NCI-H748 (cell line): ENCODE measurements at regions not wholly inside any gene's neighbourhood (a gene's known extent, or its start where the extent isn't known, plus 50 kb on each side); places are given as distances from the start of the nearest gene placed in this dataset.

Experiments
- DNase-seq: peaks from one replicate; lab custom pipeline; 2025; ENCODE audit not compliant: unreplicated experiment; lab: John Stamatoyannopoulos, UW

DNA sequence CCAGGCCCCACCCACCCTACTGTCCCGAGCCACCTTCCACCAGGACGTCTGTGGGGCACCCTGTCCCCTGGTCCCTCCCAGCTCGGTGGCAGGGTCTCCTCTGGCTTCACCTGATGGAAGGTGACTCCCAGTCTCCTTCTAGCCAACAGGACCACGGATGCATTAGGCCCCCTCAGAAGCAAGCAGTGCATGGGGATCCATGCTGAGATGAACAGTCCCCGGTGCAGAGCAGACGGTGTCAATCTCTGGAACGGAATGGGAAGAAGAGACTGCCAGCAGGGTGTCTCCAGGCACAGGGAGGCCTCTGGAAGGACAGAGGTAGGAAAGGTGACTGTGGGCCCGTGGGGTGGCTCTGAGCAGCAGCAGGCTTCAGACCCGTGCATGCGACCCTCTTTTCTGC, 65.2 kb upstream of the FZD7 start:
- DNase-seq, result no peak

DNA sequence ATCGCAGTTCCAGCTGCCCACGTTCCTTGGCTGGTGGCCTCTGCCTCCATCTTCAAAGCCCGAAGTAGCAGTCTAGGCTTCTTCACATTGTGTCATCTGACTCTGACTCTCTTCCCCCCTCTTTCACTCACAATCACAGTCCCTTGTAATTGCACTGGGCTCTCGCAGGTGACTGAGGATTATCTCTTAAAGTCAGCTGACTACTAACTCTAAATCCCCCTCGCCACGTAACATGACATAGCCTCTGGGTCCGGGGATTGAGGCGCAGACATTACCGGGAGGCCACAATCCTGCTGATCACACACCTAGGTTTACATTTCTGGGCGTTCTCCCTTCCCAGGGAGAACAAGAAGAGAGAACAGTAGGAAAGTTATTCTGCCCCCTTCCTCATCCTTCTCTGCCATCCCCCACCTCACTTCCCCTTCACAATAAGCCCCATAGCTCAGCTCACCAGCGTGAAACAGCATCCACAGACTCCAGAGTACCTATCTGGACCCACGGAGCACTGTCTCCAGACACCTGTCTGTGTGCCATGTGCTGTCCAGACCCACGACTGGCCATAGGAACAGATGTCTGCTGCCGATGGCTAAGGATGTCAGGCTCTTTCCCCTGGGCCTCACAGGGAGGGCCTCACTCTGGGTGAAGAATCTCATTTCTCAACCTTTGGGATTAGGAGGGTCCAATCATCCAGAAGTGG, 64.3 kb upstream of the FZD7 start:
- no peak for DNase-seq

DNA sequence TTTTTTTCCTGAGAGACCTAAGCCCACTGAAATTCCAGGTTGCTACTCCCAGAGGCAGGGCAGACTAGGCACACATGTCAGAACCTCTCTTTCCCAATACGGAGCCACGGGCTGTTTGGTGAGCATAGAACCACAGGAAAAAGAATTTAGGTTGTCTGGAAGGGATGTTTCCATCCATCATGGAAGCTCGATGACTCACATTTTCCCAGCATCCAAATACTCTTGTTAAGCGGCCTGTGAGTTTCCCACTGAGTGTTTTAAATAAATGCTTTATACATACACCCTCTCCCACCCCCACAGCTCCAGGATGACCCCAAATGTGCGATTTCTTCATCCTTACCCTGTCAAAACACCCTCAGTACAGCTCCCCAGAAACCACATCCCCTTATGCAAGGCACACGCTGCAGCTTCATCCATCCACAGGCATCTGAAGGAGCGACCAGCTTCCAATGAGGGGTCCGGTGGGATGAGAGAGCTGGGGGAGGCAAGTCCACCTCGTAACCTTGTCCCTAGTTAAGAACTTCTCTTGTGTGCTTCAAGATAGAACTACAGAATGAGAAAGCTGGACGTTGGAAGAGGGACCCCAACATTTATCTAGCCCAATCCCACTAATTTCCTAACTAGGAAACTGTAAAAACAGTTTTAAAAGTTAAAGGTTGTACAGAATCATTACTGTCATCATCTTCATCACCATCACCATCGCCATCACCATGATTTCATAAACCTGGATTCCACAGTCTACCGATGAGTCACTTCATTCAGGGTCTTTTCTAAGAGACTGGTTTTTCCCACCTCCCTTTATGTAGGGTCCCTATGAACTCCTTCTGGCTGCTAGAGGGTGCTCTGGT, 63.5 kb upstream of the FZD7 start:
- no peak for DNase-seq

DNA sequence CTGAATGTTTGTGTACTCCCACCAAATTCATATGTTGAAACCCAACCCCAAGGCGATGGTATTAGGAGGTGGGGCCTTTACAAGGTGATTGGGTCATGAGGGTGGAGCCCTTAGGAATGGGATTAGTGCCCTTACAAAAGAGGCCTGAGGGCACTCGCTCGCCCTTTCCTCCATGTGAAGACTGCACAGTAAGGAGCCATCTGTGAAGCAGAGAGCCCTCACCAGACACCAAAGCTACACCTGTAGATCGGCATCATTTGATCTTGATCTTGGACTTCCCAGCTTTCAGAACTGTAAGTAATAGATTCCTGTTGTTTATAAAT, 62.9 kb upstream of the FZD7 start:
- DNase-seq, result no peak

DNA sequence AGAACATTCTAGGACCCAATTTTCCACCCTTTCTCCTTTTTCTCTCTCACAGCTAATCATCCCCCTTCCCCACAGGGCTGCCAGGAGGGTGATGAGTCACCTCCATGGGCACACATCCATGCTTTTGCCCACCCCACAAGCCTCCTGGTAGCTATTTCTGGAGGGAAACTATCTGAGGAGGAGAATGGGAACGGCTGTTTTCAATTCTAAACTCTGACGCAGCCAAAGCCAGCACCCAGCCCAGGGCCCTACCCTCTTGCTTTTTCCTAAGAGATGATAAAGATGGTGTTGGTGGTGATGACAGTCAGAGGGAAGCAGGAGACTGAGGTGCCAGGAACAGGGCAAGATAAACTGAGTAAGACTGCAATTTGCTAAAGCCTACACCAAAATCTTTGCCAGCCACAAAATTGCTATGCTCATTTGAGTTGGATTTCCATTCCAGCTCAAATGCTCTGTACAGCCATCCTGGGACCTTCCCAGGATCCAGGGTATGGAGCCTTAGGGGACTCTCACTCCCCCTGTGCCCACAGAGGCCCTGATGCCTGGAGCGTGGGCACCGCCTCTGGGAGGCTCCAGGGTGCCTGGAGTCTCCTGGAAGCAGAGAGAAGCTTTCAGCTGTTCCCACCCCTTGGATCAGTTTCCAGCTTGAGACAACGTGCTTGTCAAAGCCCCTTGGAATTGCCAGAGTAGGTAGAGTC, 62.0 kb upstream of the FZD7 start:
- no peak for DNase-seq

DNA sequence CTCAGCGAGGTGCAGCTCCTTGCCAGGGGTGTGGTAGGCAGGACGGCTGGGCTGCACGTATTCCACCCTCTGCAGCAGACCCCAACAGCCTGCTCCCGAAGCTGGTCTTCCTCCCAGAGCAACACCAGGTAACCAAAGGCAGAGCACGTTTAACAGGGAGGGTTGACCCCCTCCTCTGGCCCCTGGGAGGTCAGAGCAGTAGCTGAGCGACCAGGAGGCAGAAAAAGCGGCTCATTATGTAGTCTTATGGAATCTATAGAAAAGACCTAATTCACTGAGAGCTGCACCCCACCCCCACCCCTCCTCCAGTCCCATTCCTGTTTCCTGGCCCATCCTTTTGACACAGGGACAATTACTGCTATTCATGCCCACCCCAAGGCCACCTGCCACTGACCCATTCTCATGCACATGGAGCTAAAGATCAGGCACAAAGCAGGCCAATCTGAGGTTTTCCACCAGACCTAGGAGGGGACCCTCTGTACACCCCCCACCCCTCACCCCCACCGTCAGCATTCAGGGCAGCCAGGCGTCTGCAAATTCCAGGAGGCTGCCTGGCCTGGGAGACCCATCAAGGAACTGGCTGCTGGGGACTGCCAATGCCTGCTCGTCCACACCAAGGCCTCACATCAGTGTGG, 60.9 kb upstream of the FZD7 start:
- no peak for DNase-seq

DNA sequence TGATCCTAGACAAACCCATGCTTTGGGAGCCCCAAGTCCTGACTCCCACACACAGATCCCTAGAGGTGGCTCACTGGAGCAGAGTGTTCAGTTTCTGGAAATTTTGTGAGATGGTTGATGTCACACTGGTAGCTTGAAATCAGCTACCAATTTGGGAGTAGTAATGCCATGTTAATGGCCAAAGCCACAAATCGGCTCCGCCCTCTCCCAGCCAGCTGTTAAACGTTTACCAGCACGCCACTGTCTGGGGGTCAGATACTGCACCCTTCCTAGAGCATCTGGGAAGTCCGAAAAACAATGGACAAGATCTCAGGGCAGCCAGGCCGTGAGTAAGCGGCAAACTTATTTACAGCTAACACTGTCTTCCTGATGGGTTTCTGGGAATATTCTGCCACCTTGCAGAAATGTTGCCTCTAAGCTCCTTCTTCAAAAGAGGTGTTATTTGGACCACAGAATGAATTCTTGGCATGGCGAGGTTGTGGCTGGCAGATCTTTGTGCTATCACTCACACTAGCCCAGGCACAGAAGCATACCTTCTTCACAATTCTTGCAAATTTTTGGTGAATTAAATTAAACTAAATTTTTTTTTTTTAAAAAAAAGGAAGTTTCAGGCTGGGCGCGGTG, 60.2 kb upstream of the FZD7 start:
- DNase-seq, result no peak

DNA sequence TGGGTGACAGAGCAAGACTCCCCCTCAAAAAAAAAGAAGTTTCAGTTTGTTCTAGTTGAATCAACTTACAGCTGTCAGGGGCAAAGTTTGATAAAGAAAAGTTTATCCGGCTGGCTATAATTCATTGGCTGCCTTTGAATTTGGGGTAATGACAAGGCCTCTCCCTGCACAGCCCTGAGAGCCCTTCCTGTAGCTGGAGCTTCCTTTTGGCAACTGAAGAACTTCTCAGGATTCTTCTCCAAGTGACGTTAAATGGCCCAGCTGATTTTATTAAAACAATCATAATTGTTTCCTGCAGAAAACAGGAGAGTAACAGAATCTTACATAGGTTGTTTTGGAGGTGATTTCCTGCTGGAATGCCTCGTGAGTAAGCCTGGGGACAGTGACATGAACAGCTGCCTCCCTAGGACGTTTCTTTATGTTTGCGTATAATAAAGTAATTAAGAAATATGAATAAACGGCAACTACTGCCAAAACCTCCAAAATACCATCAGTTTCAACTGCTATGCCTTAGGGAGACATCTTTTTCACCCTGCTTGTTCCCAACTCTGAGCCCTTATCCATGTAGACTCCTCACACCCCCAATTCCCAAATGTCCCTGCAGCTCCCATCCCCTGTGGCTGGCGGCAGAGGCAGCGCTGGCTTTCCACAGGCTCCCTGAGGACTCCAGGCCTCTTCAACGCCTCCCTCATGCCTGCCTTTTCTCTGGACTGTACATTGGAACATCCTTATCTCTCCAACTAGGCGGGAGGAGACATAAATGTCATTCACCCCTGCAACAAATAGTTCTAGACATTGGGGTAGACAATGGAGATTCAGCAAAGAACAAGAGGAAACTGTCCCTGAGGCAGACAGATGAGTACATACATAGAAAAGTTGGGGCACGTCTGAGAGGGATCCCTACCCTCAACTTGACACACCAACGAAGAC, 59.2 kb upstream of the FZD7 start:
- DNase-seq, result no peak

DNA sequence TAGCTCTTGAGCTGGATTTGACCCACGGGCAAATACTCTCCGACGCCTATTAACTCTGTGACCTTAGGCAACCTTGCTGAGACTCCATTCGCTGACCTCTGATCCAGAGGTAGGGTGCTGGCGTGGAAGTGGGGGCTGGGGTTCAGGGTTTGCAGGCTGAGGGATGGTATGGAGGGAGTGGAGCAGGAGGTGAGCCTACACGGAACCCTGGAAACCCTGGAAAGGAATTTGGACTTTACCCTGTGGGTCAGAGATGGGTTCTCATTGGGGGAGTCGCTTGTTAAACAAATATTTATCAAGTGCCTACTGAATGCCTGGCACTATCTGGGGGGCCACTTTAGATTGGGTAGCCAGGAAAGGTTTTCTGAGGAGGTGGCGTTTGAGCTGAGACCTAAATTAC, 58.2 kb upstream of the FZD7 start:
- no peak for DNase-seq

DNA sequence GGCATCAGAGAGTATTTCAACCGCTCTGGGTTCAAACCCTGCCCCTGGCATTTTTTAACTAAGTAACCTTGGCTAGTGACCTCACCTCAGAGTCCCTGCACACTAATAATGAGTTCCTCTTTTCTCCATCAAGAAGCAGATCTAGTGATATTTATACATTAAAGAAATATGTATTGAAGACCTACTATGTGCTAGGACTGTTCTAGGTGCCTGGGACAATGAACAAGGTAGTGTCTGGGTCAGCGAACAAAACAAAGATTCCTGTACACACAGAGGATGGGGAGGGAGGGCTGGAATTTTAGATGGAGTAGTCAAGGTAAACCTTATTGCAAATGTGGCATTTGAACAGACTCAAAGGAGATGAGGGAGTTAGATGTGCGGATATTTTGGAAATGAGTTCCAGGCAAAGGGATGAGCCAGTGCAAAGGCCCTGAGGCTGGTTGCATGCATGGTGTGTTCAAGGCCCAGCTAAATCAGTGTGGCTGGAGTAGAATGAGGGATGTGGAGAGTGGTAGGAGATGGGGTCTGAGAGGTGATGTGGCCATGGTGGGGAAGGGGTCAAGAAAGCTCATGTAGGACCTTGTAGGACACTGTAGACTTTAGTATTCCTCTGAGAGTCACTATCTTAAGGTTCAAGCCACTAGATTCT, 57.6 kb upstream of the FZD7 start:
- DNase-seq, result no peak

DNA sequence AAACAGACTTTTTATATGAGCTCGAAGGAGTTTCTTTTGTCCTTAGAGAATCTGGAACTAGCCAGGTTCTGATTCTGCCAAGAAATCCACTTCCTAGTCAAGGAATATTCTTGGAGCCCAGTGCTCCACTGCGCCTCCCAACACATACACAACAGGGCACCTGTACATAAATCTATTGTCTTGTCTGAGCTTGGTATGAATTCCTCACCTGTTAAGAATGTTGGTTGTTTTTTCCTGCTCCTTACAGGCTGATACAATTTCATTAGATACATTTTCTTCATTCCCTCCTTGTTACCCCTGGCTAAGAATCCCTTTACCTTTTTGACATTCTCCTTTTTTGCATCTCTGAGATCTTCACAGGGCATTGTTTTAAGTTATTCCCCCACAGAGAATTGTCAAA, 56.0 kb upstream of the FZD7 start:
- no peak for DNase-seq

DNA sequence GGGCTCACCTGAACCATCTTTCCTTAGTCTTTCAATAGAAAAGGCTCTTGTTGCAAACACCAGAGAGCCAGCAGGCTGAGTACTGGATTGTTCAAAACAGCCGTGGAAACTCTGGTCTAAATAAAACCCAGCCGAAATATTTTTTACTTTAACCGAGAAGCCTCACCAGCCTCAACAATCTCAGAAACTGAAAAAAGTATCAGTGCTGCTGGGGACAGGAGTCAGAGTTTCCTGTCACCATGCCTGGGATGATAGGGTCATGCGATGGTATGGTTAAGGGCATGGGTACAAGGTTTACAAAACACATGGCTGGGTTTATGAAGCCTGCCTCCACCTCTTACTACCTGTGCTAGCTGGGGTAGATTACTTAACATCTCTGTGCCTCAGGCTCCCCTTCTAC, 55.3 kb upstream of the FZD7 start:
- no peak for DNase-seq

DNA sequence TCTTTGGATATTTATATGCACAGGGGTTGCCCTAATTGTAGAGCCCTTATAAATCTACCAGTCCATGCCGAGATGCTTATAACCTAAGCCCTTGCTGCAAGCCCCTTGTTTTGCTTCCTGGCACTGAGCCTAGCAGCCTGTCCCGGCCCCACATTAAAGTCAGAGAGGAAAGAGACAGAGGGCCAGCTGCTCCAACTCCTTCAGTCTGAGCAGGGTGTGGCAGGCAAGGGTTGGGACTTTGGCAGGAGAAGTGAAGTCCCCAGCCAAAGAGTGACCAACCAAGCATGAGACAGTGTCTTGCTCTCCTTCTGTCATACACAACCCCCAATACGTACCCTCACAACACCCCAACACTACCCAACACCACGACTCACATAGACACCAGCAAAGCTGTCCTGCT, 54.7 kb upstream of the FZD7 start:
- peak; percentile 40 for DNase-seq

DNA sequence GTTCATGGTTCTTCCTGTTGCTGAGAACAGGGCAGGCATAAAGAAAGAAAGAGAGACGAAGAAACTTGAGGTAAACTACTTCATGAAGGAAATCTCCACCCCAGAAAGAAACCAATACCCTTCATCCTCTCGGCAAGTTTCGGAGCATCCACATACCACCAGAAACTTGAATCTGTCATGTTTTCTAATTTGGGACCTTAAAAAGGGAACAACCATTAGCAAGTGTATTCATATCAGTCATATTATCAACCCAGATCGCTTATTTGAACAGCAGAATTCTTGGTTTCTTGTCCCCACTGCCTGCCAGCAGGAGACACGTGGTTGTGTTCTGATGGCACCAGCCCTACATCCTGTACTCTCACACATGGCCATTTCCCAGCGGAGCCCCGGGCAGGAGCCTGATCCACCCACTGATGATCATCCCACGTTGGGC, 53.2 kb upstream of the FZD7 start:
- no peak for DNase-seq

DNA sequence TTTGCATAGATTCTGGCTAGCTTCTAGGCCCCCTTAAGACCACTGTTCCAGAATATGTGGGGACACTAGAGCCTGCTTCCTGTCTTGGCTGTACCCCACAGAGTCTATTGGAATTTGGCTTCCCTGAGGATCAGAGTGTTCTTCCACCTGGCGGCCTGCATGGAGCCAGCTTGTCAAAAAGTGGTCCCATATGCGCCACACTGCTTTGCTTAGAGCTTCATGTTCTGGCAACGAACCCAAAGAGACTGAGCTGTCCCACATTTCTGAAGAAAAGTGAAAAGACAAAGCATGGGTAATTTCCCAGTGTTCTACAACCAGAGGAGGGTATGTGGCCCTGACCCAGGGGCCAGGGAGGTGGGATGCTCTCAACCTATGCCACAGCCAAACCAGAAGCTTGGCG, 52.7 kb upstream of the FZD7 start:
- DNase-seq, result no peak

DNA sequence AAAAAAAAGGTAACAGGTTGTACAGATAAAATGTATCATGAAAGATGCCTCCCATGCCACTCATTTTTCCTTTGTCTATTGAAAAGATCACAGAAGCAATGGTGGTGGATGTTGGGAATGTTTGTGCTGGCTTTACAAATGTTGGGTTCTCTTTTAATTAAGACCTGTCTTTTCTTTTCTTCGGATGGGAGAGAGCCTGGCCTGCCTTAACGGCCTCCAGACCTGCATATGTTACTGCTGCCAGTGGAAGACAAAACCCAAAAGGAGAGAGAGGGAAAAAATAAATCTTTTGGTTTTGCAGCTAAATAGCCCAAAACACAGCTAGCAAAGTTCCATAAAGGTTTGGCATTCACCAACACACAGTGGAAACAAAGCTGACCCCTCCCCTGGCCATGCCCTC, 50.5 kb upstream of the FZD7 start:
- DNase-seq, result no peak

DNA sequence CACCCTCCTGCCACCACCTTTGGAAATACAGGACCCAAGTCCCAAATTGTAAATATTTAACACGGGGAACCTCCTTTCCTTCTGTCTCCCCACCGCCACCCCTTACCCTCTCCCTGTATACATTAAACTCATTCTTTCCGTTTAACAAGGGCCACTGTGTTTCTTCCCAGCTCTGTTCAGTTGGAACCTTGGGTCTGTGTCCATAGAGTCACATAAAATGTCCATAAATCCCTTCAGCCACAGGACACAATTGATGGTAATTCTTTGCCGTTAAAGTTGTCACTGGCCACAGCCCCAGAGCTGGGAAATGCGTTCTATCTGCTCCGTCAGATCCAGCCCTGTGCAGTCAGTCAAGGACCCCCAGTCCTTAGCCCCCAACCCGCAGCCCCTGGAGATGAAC, 49.9 kb upstream of the FZD7 start:
- no peak for DNase-seq
